HG02885 (cell line): ENCODE measurements at regions not wholly inside any gene's neighbourhood (a gene's known extent, or its start where the extent isn't known, plus 50 kb on each side); places are given as distances from the start of the nearest gene placed in this dataset.
"Not testable (repeated sequence)": the region's sequence is repeated elsewhere in the genome, so short reads cannot be mapped to it uniquely, and the experiment has no call there.

Experiments used
- ATAC-seq: cut with Tn5 transposase; IDR thresholded peaks from one replicate; pipeline ENCODE4 v1.9.1; 2021; ENCODE audit warnings: mild to moderate bottlenecking; ENCODE audit not compliant: unreplicated experiment, poor library complexity

- no peak for ATAC-seq
Observed at GRCh38 chr2:185372188-185372587, 366.4 kb upstream of the FSIP2 start.

GRCh38 chr2:185373229-185373628 lies 365.4 kb upstream of the FSIP2 start:
- no peak for ATAC-seq

- no peak for ATAC-seq
Observed at GRCh38 chr2:185374878-185375277, 363.7 kb upstream of the FSIP2 start.

GRCh38 chr2:185375731-185376130 lies 362.9 kb upstream of the FSIP2 start:
- ATAC-seq: no peak

DNA sequence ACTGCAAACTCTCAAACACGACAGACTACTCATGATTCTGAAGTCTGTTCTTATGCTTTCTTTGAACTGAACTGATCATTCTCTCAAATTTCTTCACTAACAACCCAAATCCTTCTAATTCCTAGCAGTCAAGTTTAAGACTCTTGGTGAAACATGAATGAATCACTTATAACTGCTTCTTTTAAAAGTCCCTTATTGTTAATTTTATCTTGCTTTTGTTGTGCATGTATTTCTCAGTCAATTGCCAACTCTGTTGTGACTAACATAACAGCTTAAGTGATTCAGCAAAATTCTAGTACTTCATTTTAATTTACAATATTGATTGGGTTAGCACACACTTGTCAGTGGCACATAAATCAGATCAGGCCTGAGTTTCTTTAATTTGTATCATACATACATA lies 357.0 kb upstream of the FSIP2 start:
- no peak for ATAC-seq

DNA sequence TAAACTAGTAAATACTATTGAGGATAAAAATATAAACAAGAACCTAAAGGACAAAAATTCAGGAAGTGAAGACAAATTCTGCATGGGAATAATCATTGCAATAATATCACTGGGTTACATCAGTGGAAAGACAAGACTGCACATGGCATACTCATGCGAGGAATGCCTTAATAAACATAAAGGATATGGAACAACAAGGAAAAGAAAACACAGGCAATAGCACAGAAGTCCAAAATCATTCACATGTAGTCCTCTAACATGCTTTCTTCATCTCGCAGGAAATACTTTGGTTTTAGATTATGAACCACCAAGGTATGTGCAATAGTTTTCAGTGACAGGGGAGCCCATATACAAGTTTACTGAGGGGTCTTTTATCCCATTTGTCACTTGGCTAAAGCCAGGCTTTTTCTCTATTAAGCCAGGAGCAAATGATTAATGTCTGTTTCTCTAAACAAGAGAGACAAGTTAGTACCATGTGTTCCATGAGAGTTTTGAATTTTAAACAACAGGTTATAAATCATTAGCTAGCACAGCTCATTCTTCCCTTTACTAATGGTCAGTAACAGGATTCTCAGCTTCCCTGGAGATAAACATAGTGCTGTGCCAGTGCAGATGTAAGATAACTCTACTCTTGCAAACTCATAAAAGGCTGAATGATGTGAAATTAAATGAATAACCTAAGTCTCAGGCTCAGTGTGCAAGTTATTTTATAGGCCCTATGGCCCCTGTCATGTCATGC lies 353.6 kb upstream of the FSIP2 start:
- no peak for ATAC-seq

GRCh38 chr2:185388226-185388625 lies 350.4 kb upstream of the FSIP2 start:
- no peak for ATAC-seq

GRCh38 chr2:185391543-185391942 lies 347.1 kb upstream of the FSIP2 start:
- no peak for ATAC-seq

DNA sequence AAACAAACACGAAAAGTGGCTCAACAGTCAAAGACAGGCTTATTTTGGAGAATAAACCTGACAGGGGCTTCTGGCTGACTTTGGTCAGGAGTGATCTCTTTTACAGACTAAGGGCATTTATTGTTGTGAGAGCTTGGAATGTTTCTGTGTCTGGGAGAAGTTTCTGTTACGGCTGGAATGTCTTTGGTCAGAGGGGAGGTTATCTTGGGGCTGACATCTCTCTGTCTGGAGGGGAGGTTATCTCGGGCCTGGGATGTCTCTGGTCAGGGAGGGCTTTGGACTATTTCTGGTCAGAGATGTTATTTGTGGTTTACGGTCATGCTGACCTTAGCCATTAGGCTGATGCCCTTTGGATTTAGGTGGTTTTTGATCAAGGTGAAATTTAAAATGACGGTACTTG lies 345.5 kb upstream of the FSIP2 start:
- no peak for ATAC-seq

- ATAC-seq: no peak
Observed at GRCh38 chr2:185402474-185402873, 336.1 kb upstream of the FSIP2 start.

DNA sequence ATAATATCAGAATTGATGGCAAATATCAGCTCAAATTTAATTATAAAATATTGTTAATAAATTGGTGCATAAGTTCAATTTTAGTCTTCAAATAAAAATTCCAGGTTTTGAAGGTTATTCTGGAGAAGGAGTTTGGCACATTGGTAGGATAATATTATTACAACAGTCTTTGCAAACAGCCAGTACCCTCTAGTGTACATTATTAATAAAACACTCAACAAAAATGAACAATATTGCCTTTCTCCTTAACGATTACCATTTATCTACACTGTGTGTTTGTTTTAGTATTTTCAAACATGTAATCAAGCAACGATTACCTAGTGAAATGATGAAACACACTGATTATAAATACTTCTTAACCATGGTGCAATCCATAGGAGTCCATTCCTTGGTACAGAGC lies 334.0 kb upstream of the FSIP2 start:
- no peak for ATAC-seq

- ATAC-seq: no peak
Observed at GRCh38 chr2:185417111-185417510, 321.5 kb upstream of the FSIP2 start.

GRCh38 chr2:185417688-185418087 lies 320.9 kb upstream of the FSIP2 start:
- ATAC-seq: no peak

DNA sequence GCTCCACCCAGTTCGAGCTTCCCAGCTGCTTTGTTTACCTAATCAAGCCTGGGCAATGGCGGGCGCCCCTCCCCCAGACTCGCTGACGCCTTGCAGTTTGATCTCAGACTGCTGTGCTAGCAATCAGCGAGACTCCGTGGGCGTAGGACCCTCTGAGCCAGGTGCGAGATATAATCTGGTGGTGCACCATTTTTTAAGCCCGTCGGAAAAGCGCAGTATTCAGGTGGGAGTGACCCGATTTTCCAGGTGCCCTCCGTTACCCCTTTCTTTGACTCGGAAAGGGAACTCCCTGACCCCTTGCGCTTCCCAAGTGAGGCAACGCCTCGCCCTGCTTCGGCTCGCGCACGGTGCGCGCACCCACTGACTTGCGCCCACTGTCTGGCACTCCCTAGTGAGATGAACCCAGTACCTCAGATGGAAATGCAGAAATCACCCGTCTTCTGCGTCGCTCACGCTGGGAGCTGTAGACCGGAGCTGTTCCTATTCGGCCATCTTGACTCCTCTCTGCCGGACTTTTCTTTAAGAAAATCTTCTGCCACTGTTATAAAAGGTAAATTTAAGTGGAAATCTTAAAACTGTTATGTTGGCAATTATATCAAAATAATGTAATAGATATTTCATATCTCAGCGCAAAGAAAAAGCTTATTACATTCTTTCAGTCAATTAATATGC lies 313.5 kb upstream of the FSIP2 start:
- ATAC-seq: not testable (repeated sequence)

DNA sequence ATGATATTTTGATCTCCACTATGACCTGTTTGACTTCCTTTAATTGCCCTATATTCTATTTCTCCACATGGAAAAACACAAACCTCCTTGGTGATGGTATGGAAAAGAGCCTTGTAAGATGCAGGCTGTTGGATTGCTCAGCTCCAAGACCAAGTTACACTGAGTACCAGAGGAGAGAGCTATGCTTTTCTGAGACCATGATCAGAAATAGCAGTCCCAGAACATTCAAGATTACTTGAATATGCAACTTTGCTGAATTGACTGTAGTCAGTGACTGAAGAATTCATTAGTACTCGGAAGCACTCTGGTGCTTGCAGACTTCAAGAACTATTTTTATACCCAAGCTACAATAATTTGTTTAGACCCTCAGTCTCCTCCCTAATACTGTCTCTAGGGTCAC lies 310.6 kb upstream of the FSIP2 start:
- no peak for ATAC-seq

- ATAC-seq: no peak
Observed at GRCh38 chr2:185433824-185434223, 304.8 kb upstream of the FSIP2 start.

GRCh38 chr2:185436787-185437372 lies 301.7 kb upstream of the FSIP2 start:
- ATAC-seq: no peak

GRCh38 chr2:185441486-185442005 lies 297.1 kb upstream of the FSIP2 start:
- ATAC-seq: no peak

GRCh38 chr2:185456517-185456916 lies 282.1 kb upstream of the FSIP2 start:
- ATAC-seq: no peak

GRCh38 chr2:185463481-185463880 lies 275.1 kb upstream of the FSIP2 start:
- ATAC-seq: no peak

DNA sequence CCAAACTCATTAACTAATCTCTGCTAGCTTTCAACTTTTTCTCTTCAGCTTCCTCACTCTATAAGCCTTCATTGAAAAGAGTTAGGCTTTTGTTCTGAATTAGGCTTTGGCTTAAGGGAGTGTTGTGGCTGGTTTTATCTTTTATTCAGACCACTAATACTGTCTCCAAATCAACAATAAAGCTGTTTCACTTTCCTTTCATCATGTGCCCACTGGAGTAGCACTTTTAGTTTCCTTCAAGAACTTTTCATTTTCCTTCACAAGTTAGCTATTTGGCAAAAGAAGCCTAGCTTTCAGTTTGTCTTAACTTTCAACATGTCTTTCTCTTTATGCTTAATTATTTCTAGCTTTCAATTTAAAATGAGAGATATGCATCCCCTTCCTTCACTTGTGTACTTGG lies 271.7 kb upstream of the FSIP2 start:
- ATAC-seq: no peak
